ENCODE measurements at regions not wholly inside any gene's neighbourhood (a gene's known extent, or its start where the extent isn't known, plus 50 kb on each side); places are given as distances from the start of the nearest gene placed in this dataset.

DNA sequence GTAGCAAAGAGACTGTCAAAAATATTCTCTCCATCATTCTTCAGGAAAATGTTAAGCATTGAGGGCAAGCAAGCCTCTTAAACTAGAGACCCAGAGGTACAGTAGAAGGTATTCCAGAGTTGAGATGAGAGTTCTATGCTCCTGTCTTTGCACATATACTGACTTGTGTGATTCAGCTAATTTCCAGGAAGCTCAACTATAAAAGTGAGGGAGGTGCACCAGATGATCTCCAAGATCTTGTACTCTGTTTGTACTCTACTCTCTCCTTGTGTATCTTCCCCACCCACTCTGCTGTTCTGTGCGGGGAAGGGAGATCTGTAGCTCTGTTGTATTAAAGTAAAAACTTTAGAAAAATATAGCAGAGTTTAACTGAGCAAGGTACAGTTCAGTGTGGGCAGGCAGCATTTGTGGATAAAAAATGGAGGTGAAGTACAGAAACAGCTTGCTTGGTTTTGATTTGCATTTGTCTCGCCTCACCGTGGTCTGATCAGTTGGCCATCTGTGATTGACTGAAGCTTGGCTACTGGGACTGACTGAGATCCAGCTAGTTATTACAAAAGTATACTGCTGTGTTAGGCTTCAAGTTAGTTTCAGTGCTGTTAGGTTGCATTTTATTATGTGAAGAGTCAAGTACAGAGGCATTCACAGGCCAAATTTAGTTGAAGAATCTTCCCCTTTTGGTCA, 463.1 kb upstream of the GOLIM4 start:
- 88 to 92% methylated on average over 3 of the region's 3 CpGs for WGBS, 2 donors
- TF ChIP-seq POLR2A (IDR thresholded peaks at IDR 0.05), result no peak
- TF ChIP-seq, protein P1, sequence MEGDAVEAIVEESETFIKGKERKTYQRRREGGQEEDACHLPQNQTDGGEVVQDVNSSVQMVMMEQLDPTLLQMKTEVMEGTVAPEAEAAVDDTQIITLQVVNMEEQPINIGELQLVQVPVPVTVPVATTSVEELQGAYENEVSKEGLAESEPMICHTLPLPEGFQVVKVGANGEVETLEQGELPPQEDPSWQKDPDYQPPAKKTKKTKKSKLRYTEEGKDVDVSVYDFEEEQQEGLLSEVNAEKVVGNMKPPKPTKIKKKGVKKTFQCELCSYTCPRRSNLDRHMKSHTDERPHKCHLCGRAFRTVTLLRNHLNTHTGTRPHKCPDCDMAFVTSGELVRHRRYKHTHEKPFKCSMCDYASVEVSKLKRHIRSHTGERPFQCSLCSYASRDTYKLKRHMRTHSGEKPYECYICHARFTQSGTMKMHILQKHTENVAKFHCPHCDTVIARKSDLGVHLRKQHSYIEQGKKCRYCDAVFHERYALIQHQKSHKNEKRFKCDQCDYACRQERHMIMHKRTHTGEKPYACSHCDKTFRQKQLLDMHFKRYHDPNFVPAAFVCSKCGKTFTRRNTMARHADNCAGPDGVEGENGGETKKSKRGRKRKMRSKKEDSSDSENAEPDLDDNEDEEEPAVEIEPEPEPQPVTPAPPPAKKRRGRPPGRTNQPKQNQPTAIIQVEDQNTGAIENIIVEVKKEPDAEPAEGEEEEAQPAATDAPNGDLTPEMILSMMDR (IDR thresholded peaks at IDR 0.05), result no peak
- H3K27ac ChIP-seq, result no peak overlapping the region
- DNase-seq, result no peak
- H3K4me3 ChIP-seq, result no peak overlapping the region
- H3K36me3 ChIP-seq (ENCODE audit: low read depth, missing control alignments), result no peaks in the 10 kb centered on the region
- H3K4me1 ChIP-seq, result no peaks in the 10 kb centered on the region
- no peaks in the 10 kb centered on the region for H3K9me3 ChIP-seq
- intact Hi-C loops (cut with DNase I; ENCODE audit: low total_unique reads), result no loop called here
- no peaks in the 10 kb centered on the region for H3K27me3 ChIP-seq

DNA sequence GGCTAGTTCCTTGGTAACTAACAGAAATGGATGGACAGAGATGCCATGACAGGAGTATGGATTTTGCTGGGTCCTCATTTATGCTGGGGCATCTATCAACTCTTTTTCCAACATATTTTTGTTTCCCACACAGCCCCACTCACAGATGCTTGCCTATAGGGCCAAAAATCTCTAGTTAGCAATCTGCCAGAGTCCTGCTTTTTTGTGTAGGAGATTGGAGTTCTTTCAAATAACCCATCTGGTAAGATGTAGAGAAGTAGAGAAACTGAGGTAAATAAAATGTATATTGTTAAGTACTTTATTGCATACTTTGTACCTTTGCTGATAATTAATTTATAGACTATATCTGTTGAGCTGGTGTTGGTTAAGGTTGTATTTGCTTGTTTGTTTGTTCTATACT, 456.5 kb upstream of the GOLIM4 start:
- no peaks in the 10 kb centered on the region for H3K9me3 ChIP-seq
- DNase-seq, result no peak
- intact Hi-C loops (cut with DNase I; ENCODE audit: low total_unique reads), result no loop called here
- H3K36me3 ChIP-seq (ENCODE audit: low read depth, missing control alignments), result no peaks in the 10 kb centered on the region
- no peak overlapping the region for H3K27ac ChIP-seq
- no peak overlapping the region for H3K4me3 ChIP-seq
- H3K4me1 ChIP-seq, result no peaks in the 10 kb centered on the region
- no peak for TF ChIP-seq POLR2A (IDR thresholded peaks at IDR 0.05)
- TF ChIP-seq, protein P1 (IDR thresholded peaks at IDR 0.05), result no peak
- H3K27me3 ChIP-seq, result no peaks in the 10 kb centered on the region

DNA sequence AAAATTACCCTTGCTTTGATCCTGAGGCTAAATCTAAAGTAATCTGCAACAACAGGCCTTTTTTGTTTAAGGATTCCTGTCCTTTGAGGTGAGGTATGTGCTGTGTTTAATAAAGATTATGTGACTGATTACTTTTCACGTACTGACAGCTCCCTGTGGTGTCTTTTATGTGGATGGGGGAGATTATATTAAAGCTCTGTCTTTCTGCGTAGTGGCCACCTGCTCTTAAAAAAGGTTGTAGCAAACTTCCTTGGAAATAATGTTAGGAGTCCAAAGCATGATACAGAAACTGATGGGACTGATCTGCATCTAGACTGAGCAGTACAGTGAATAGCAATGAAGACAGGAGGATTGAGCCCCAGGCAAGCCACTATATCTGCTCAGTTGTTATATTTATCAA, 453.0 kb upstream of the GOLIM4 start:
- no peaks in the 10 kb centered on the region for H3K4me1 ChIP-seq

DNA sequence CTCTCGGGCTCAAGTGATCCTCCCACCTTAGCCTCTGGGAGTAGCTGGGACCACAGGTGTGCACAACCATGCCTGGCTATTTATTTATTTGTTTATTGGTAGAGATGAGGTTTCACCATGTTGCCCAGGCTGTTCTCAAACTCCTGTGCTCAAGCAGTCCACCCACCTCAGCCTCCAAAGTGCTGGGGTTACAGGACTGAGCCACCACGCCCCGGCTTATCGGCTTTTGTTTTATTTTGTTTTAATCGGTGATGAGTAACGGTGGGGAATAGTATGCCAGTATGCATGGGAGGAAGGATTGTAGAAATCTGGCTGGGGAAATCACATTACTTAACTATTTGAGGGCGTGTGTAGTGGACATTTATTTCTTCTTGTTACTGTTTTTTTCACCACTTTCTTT, 451.0 kb upstream of the GOLIM4 start:
- intact Hi-C loops (cut with DNase I; ENCODE audit: low total_unique reads), result no loop called here
- Histone ChIP-seq H3K27me3 (no peaks in the 10 kb centered on the region), H3K9me3 (no peaks in the 10 kb centered on the region), H3K36me3 (ENCODE audit: low read depth, missing control alignments) (no peaks in the 10 kb centered on the region), H3K27ac (no peak overlapping the region), H3K4me3 (no peak overlapping the region), H3K4me1 (no peaks in the 10 kb centered on the region)
- TF ChIP-seq POLR2A (IDR thresholded peaks at IDR 0.05), result no peak
- TF ChIP-seq, protein P1 (IDR thresholded peaks at IDR 0.05), result no peak
- WGBS, 2 donors, result 87 to 91% methylated on average over 7 of the region's 7 CpGs
- DNase-seq, result no peak

More for the DNA sequence above, 453.0 kb upstream of the GOLIM4 start:
- intact Hi-C loops (cut with DNase I; ENCODE audit: low total_unique reads), result no loop called here
- Histone ChIP-seq H3K9me3 (no peaks in the 10 kb centered on the region), H3K27me3 (no peaks in the 10 kb centered on the region), H3K36me3 (ENCODE audit: low read depth, missing control alignments) (no peaks in the 10 kb centered on the region), H3K27ac (no peak overlapping the region), H3K4me3 (no peak overlapping the region)
- WGBS, 2 donors, result 71 to 75% methylated on average over 2 of the region's 2 CpGs
- TF ChIP-seq POLR2A (IDR thresholded peaks at IDR 0.05), result no peak
- TF ChIP-seq, protein P1 (IDR thresholded peaks at IDR 0.05), result no peak
- no peak for DNase-seq

DNA sequence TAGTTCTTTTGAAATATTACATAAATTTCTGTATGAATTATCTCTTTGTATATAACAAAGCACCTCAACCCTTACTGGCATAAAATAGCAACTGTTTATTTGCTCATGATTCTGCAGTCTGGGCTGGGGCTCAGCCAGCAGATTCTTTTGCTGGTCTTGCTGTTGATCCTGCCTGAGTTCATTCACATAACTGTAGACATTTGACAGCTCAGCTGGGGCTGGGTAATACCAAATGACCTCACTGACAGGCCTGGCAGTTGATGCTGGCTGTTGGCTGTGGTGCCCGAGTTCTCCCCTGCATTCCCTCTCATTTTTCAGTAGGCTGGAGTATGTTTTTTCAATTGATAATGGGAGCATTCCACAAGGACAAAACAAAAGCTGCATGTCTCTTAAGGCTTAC, 449.9 kb upstream of the GOLIM4 start:
- Histone ChIP-seq H3K36me3 (ENCODE audit: low read depth, missing control alignments) (no peaks in the 10 kb centered on the region), H3K9me3 (no peaks in the 10 kb centered on the region), H3K27ac (no peak overlapping the region), H3K4me3 (no peak overlapping the region), H3K4me1 (no peaks in the 10 kb centered on the region), H3K27me3 (no peaks in the 10 kb centered on the region)
- DNase-seq, result no peak
- intact Hi-C loops (cut with DNase I; ENCODE audit: low total_unique reads), result no loop called here
- TF ChIP-seq, protein P1 (IDR thresholded peaks at IDR 0.05), result no peak
- no peak for TF ChIP-seq POLR2A (IDR thresholded peaks at IDR 0.05)
- WGBS, 2 donors, result 22 to 36% methylated on average over 1 of the region's 1 CpG

All from testis (tissue), 2 donors.